Uterus (tissue), 2 donors: ENCODE measurements at regions not wholly inside any gene's neighbourhood (a gene's known extent, or its start where the extent isn't known, plus 50 kb on each side); places are given as distances from the start of the nearest gene placed in this dataset.

Experiments used
- CTCF ChIP-seq, 4 experiments: fragments of 200-600 bp in 2 of 4; fragments of 450-650 bp in 2 of 4; sonication (generic) in 2 of 4; IDR thresholded peaks; one replicate each; pipeline ENCODE4 v1.5.1; 2016 to 2019; ENCODE audit warnings: antibody characterized with exemption in 4 of 4, mild to moderate bottlenecking in 2 of 4, moderate library complexity in 1 of 4
- POLR2A ChIP-seq, 2 donors: fragments of 450-650 bp; IDR thresholded peaks; one replicate each; pipeline ENCODE4 v1.6.1; 2016; ENCODE audit warnings: antibody characterized with exemption in 2 of 2, mild to moderate bottlenecking in 1 of 2, moderate library complexity in 1 of 2

GRCh38 chr9:81455462-81456219, 233.7 kb downstream of the TLE1 start:
- TF ChIP-seq CTCF (IDR thresholded peaks at IDR 0.05) (no peak), POLR2A (IDR thresholded peaks at IDR 0.05) (no peak)
